ENCODE measurements at regions not wholly inside any gene's neighbourhood (a gene's known extent, or its start where the extent isn't known, plus 50 kb on each side); places are given as distances from the start of the nearest gene placed in this dataset.

- H3F3A ChIP-seq (ENCODE audit: insufficient read depth, low read length), result no peaks in the 10 kb centered on the region
- H3K4me2 ChIP-seq (ENCODE audit: low read depth, low read length), result no peak overlapping the region
- no peaks in the 10 kb centered on the region for H3K36me3 ChIP-seq (replicated peaks; ENCODE audit: insufficient read depth, low read length)
- no peak overlapping the region for H3K4me3 ChIP-seq (ENCODE audit: low read length)
- H4K20me1 ChIP-seq (ENCODE audit: insufficient read depth, low read length), result no peaks in the 10 kb centered on the region
- no peak overlapping the region for H3K9ac ChIP-seq (ENCODE audit: low read length)
- TF ChIP-seq, protein P1, sequence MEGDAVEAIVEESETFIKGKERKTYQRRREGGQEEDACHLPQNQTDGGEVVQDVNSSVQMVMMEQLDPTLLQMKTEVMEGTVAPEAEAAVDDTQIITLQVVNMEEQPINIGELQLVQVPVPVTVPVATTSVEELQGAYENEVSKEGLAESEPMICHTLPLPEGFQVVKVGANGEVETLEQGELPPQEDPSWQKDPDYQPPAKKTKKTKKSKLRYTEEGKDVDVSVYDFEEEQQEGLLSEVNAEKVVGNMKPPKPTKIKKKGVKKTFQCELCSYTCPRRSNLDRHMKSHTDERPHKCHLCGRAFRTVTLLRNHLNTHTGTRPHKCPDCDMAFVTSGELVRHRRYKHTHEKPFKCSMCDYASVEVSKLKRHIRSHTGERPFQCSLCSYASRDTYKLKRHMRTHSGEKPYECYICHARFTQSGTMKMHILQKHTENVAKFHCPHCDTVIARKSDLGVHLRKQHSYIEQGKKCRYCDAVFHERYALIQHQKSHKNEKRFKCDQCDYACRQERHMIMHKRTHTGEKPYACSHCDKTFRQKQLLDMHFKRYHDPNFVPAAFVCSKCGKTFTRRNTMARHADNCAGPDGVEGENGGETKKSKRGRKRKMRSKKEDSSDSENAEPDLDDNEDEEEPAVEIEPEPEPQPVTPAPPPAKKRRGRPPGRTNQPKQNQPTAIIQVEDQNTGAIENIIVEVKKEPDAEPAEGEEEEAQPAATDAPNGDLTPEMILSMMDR (IDR thresholded peaks at IDR 0.05; ENCODE audit: low read length), result no peak
- TF ChIP-seq EZH2 (optimal IDR thresholded peaks at IDR 0.05; ENCODE audit: low read depth, low read length), result no peak
- no peak for TF ChIP-seq EZH2phosphoT487 (IDR thresholded peaks at IDR 0.05; ENCODE audit: low read length)
- H3K4me1 ChIP-seq (ENCODE audit: low read length), result no peaks in the 10 kb centered on the region
- H3K27ac ChIP-seq (ENCODE audit: low read length), result no peak overlapping the region
- H2AFZ ChIP-seq (ENCODE audit: low read length), result no peak overlapping the region
- DNase-seq, result no peak
- H3K27me3 ChIP-seq (replicated peaks; ENCODE audit: insufficient read depth, low read length), result no peaks in the 10 kb centered on the region
- no peaks in the 10 kb centered on the region for H3K9me3 ChIP-seq (replicated peaks; ENCODE audit: insufficient read depth, low read length)
- H3K79me2 ChIP-seq (ENCODE audit: low read length), result no peaks in the 10 kb centered on the region
- H3K9me2 ChIP-seq (replicated peaks; ENCODE audit: insufficient read depth, low read length), result no peaks in the 10 kb centered on the region
These were observed 162.2 kb downstream of the GADD45G start for GRCh38 chr9:89766991-89767390.

GRCh38 chr9:89768051-89768450 is 163.2 kb downstream of the GADD45G start:
- no peak for DNase-seq
- no peaks in the 10 kb centered on the region for H3K27me3 ChIP-seq (replicated peaks; ENCODE audit: insufficient read depth, low read length)
- no peaks in the 10 kb centered on the region for H3K9me2 ChIP-seq (replicated peaks; ENCODE audit: insufficient read depth, low read length)
- TF ChIP-seq EZH2phosphoT487 (IDR thresholded peaks at IDR 0.05; ENCODE audit: low read length), result no peak
- TF ChIP-seq, protein P1 (IDR thresholded peaks at IDR 0.05; ENCODE audit: low read length), result no peak
- no peak for TF ChIP-seq EZH2 (optimal IDR thresholded peaks at IDR 0.05; ENCODE audit: low read depth, low read length)
- no peaks in the 10 kb centered on the region for H3K36me3 ChIP-seq (replicated peaks; ENCODE audit: insufficient read depth, low read length)
- no peaks in the 10 kb centered on the region for H3K79me2 ChIP-seq (ENCODE audit: low read length)
- no peaks in the 10 kb centered on the region for H3F3A ChIP-seq (ENCODE audit: insufficient read depth, low read length)
- H2AFZ ChIP-seq (ENCODE audit: low read length), result no peak overlapping the region
- H3K27ac ChIP-seq (ENCODE audit: low read length), result no peak overlapping the region
- no peak overlapping the region for H3K4me2 ChIP-seq (ENCODE audit: low read depth, low read length)
- no peak overlapping the region for H3K9ac ChIP-seq (ENCODE audit: low read length)
- H3K4me1 ChIP-seq (ENCODE audit: low read length), result no peaks in the 10 kb centered on the region
- H4K20me1 ChIP-seq (ENCODE audit: insufficient read depth, low read length), result no peaks in the 10 kb centered on the region
- H3K4me3 ChIP-seq (ENCODE audit: low read length), result no peak overlapping the region
- H3K9me3 ChIP-seq (replicated peaks; ENCODE audit: insufficient read depth, low read length), result no peaks in the 10 kb centered on the region

GRCh38 chr9:89768650-89769071 is 163.8 kb downstream of the GADD45G start:
- Histone ChIP-seq H3K9me2 (replicated peaks; ENCODE audit: insufficient read depth, low read length) (no peaks in the 10 kb centered on the region), H3K27ac (ENCODE audit: low read length) (no peak overlapping the region)
- TF ChIP-seq EZH2phosphoT487 (IDR thresholded peaks at IDR 0.05; ENCODE audit: low read length), result no peak
- TF ChIP-seq EZH2 (optimal IDR thresholded peaks at IDR 0.05; ENCODE audit: low read depth, low read length), result no peak
- TF ChIP-seq, protein P1 (IDR thresholded peaks at IDR 0.05; ENCODE audit: low read length), result no peak

More at GRCh38 chr9:89768650-89769071, 163.8 kb downstream of the GADD45G start:
- no peaks in the 10 kb centered on the region for H3K79me2 ChIP-seq (ENCODE audit: low read length)
- no peaks in the 10 kb centered on the region for H3K36me3 ChIP-seq (replicated peaks; ENCODE audit: insufficient read depth, low read length)
- H3K4me2 ChIP-seq (ENCODE audit: low read depth, low read length), result no peak overlapping the region
- no peaks in the 10 kb centered on the region for H3K27me3 ChIP-seq (replicated peaks; ENCODE audit: insufficient read depth, low read length)
- DNase-seq, result no peak
- H3K4me3 ChIP-seq (ENCODE audit: low read length), result no peak overlapping the region
- no peaks in the 10 kb centered on the region for H4K20me1 ChIP-seq (ENCODE audit: insufficient read depth, low read length)
- H3K9ac ChIP-seq (ENCODE audit: low read length), result no peak overlapping the region
- H2AFZ ChIP-seq (ENCODE audit: low read length), result no peak overlapping the region
- no peaks in the 10 kb centered on the region for H3K9me3 ChIP-seq (replicated peaks; ENCODE audit: insufficient read depth, low read length)
- no peaks in the 10 kb centered on the region for H3K4me1 ChIP-seq (ENCODE audit: low read length)
- no peaks in the 10 kb centered on the region for H3F3A ChIP-seq (ENCODE audit: insufficient read depth, low read length)
